ENCODE measurements at regions not wholly inside any gene's neighbourhood (a gene's known extent, or its start where the extent isn't known, plus 50 kb on each side); places are given as distances from the start of the nearest gene placed in this dataset.

DNA sequence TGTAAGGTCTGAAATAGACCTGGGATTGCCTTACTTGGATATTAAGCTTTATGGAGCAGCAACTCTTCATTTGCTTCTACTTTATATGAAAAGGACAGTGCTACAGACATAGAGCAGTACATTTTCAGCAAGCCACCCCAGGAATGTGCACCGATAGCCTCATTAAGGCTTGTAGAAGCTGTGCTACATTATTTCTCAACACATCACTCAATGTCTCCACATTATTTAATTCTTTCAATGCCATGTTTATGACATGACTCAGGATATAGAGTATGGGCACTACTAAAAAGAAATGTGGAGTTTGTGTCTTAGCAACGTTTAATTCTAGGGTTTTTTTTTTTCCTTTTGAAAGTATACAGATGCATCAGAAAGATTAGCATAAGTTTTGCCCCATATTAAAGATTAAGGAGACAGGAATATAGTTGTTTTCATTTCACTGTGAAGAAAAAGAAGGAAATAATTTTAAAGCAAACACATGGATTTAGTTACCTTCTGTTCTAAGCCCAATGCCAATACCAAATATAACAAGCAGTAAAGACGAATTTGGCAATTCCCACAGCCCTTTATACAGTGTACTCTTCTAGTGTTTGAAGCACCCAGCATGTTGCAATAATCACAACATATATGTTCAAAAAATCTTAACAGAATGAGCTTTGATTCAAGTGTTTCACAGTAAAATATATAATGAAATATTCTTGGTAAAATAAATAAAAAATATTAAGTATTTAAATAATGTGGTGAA, 2140.1 kb upstream of the AGA start:
- Histone ChIP-seq H3K4me3 (ENCODE audit: low read length in 3 of 3) (no peak overlapping the region), H3K27me3 (ENCODE audit: control insufficient read depth, insufficient read depth, low read length) (no peaks in the 10 kb centered on the region), H3K4me1 (ENCODE audit: control insufficient read depth in 2 of 3, insufficient read depth in 2 of 3, low read depth in 1 of 3, low read length in 3 of 3) (no peaks in the 10 kb centered on the region), H3K9ac (ENCODE audit: low read length in 3 of 3) (no peak overlapping the region), H3K9me3 (ENCODE audit: control insufficient read depth in 2 of 3, insufficient read depth in 1 of 3, low read length in 3 of 3) (peaks cover 0 to 2% (median under 1%) of the 10 kb centered on the region in 3 donors), H3K36me3 (ENCODE audit: control insufficient read depth in 2 of 3, insufficient read depth in 3 of 3, low read length in 3 of 3) (no peaks in the 10 kb centered on the region), H3K27ac (ENCODE audit: low read depth in 2 of 2, low read length in 2 of 2) (no peak overlapping the region)
- DNase-seq (no peak), FAIRE-seq (no peak)
- TF ChIP-seq, protein P1, sequence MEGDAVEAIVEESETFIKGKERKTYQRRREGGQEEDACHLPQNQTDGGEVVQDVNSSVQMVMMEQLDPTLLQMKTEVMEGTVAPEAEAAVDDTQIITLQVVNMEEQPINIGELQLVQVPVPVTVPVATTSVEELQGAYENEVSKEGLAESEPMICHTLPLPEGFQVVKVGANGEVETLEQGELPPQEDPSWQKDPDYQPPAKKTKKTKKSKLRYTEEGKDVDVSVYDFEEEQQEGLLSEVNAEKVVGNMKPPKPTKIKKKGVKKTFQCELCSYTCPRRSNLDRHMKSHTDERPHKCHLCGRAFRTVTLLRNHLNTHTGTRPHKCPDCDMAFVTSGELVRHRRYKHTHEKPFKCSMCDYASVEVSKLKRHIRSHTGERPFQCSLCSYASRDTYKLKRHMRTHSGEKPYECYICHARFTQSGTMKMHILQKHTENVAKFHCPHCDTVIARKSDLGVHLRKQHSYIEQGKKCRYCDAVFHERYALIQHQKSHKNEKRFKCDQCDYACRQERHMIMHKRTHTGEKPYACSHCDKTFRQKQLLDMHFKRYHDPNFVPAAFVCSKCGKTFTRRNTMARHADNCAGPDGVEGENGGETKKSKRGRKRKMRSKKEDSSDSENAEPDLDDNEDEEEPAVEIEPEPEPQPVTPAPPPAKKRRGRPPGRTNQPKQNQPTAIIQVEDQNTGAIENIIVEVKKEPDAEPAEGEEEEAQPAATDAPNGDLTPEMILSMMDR (IDR thresholded peaks at IDR 0.05; ENCODE audit: borderline replicate concordance, extremely low read depth, insufficient read depth) = no peak
- intact Hi-C loops (cut with DNase I) = no loop called here

DNA sequence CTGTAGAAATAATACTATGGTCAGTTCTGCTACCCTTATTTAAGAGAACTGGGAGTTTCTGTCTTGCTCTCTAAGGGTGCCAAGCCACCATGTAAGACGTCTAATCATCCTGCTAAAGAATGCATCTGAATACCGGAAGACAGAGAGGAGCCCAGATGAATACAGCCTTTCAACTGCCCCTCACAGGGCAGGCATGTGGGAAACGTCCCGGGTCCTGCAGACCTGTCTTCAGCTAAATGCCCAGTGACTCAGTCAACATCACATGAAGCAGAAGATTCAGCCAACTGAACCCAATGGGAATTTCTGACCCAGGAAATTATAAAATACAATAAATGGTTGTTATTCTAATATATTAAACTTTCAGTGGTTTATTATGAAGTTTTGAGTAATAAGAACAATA, 2141.0 kb upstream of the AGA start:
- intact Hi-C loops (cut with DNase I) = no loop called here
- DNase-seq = no peak
- no peaks in the 10 kb centered on the region for H3K27me3 ChIP-seq (ENCODE audit: control insufficient read depth, insufficient read depth, low read length)
- TF ChIP-seq, protein P1 (IDR thresholded peaks at IDR 0.05; ENCODE audit: borderline replicate concordance, extremely low read depth, insufficient read depth) = no peak
- H3K9me3 ChIP-seq (ENCODE audit: control insufficient read depth in 2 of 3, insufficient read depth in 1 of 3, low read length in 3 of 3) = no peaks in the 10 kb centered on the region
- no peak overlapping the region for H3K4me3 ChIP-seq (ENCODE audit: low read length in 3 of 3)
- FAIRE-seq = no peak
- no peak overlapping the region for H3K9ac ChIP-seq (ENCODE audit: low read length in 3 of 3)
- H3K4me1 ChIP-seq (ENCODE audit: control insufficient read depth in 2 of 3, insufficient read depth in 2 of 3, low read depth in 1 of 3, low read length in 3 of 3) = no peaks in the 10 kb centered on the region
- H3K27ac ChIP-seq (ENCODE audit: low read depth in 2 of 2, low read length in 2 of 2) = no peak overlapping the region
- no peaks in the 10 kb centered on the region for H3K36me3 ChIP-seq (ENCODE audit: control insufficient read depth in 2 of 3, insufficient read depth in 3 of 3, low read length in 3 of 3)

DNA sequence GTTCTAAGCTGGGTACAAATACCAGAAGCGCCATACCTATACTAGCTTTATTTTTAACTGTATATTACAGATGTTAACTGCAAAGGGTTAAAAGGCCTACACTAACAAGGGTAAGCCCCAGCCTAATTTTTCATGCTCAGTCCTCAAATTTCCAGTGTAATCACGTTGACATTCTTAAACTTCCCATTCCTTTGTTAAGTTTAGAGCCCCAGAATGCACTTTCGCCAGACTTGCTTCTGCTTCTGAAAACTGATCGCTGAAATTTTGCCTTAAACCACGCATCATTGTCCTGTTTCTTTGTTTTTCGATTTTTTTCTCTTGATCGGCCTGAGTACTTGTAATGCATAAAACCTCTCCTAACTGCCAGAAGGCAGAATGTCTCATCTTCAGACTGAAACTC, 2141.9 kb upstream of the AGA start:
- Histone ChIP-seq H3K9ac (ENCODE audit: low read length in 3 of 3) (no peak overlapping the region), H3K36me3 (ENCODE audit: control insufficient read depth in 2 of 3, insufficient read depth in 3 of 3, low read length in 3 of 3) (no peaks in the 10 kb centered on the region), H3K4me3 (ENCODE audit: low read length in 3 of 3) (no peak overlapping the region), H3K27ac (ENCODE audit: low read depth in 2 of 2, low read length in 2 of 2) (no peak overlapping the region), H3K4me1 (ENCODE audit: control insufficient read depth in 2 of 3, insufficient read depth in 2 of 3, low read depth in 1 of 3, low read length in 3 of 3) (no peaks in the 10 kb centered on the region), H3K27me3 (ENCODE audit: control insufficient read depth, insufficient read depth, low read length) (no peaks in the 10 kb centered on the region), H3K9me3 (ENCODE audit: control insufficient read depth in 2 of 3, insufficient read depth in 1 of 3, low read length in 3 of 3) (no peaks in the 10 kb centered on the region)
- intact Hi-C loops (cut with DNase I) = no loop called here
- TF ChIP-seq, protein P1 (IDR thresholded peaks at IDR 0.05; ENCODE audit: borderline replicate concordance, extremely low read depth, insufficient read depth) = no peak
- FAIRE-seq (no peak), DNase-seq (no peak)

DNA sequence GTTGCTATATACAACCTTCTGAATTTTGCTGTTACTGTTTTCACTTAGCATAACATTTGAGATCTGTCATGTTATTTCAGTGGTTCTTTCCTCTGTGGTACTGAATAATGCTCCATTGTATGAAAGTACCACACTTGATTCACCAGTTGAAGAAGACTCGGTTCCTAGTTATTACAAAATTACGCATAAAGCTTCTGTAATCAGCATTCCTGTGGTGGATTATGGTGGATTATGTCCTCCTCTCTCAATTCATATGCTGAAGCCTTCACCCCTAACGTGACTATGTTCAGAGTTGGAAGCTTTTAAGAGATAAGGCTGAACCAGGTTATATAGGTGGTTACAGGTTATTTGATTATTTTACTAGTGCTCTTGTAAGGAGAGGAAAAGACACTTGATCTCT, 2143.5 kb upstream of the AGA start:
- no peaks in the 10 kb centered on the region for H3K36me3 ChIP-seq (ENCODE audit: control insufficient read depth in 2 of 3, insufficient read depth in 3 of 3, low read length in 3 of 3)
- no peak overlapping the region for H3K9ac ChIP-seq (ENCODE audit: low read length in 3 of 3)
- no peak overlapping the region for H3K27ac ChIP-seq (ENCODE audit: low read depth in 2 of 2, low read length in 2 of 2)
- FAIRE-seq (no peak), DNase-seq (no peak)
- no peak overlapping the region for H3K4me3 ChIP-seq (ENCODE audit: low read length in 3 of 3)
- H3K4me1 ChIP-seq (ENCODE audit: control insufficient read depth in 2 of 3, insufficient read depth in 2 of 3, low read depth in 1 of 3, low read length in 3 of 3) = no peaks in the 10 kb centered on the region
- TF ChIP-seq, protein P1 (IDR thresholded peaks at IDR 0.05; ENCODE audit: borderline replicate concordance, extremely low read depth, insufficient read depth) = no peak
- intact Hi-C loops (cut with DNase I) = no loop called here
- H3K9me3 ChIP-seq (ENCODE audit: control insufficient read depth in 2 of 3, insufficient read depth in 1 of 3, low read length in 3 of 3) = no peaks in the 10 kb centered on the region
- H3K27me3 ChIP-seq (ENCODE audit: control insufficient read depth, insufficient read depth, low read length) = no peaks in the 10 kb centered on the region

Measured in kidney (tissue), 13 donors.